ENCODE measurements at regions not wholly inside any gene's neighbourhood (a gene's known extent, or its start where the extent isn't known, plus 50 kb on each side); places are given as distances from the start of the nearest gene placed in this dataset.

DNA sequence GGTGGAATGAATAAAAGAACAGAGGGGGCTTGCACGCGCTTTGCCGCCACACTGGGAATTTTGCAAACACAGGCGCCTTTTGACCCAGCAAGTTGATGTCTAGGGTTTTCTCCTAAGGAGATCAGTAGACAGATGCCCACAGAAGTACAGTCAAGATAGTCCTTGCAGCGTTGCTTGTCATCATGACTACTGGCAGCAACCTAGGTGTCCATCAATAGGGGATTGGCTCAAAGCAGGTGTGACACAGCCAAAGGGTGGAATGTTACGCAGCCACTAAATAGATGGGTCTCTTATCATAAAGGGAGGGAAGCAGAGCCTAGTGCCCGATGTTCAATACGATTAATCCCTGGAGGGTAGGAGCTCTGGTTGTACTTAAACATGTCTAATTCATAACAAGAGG, 63.8 kb upstream of the GGTA1 start:
- Histone ChIP-seq H2BK12ac (ENCODE audit: low read depth, low read length) (no peak overlapping the region), H3K14ac (ENCODE audit: insufficient read length) (no peak overlapping the region), H4K8ac (ENCODE audit: extremely low read depth, insufficient read depth, low read length) (no peak overlapping the region), H2BK5ac (ENCODE audit: low read depth, low read length) (no peak overlapping the region), H3K18ac (ENCODE audit: extremely low read depth, low read length) (no peak overlapping the region), H3K27ac (ENCODE audit: low read depth, low read length) (no peak overlapping the region), H4K5ac (ENCODE audit: insufficient read length, low read depth, low read length) (no peak overlapping the region), H3K79me1 (ENCODE audit: low read depth, low read length) (no peaks in the 10 kb centered on the region), H3K4ac (replicated peaks; ENCODE audit: insufficient read length, low read depth, low read length) (no peak overlapping the region), H3K56ac (replicated peaks; ENCODE audit: insufficient read length, low read depth, low read length) (no peak overlapping the region), H4K20me1 (replicated peaks in 1 of 2; ENCODE audit: control insufficient read depth in 1 of 2, insufficient read depth in 2 of 2, low read length in 2 of 2) (no peaks in the 10 kb centered on the region), H3K23me2 (ENCODE audit: low read depth, low read length) (no peaks in the 10 kb centered on the region), H4K91ac (replicated peaks; ENCODE audit: insufficient read length, low read length) (no peak overlapping the region), H3K4me2 (ENCODE audit: insufficient read depth in 1 of 2, low read depth in 2 of 2, low read length in 2 of 2) (no peak overlapping the region), H3K9ac (replicated peaks in 1 of 4; ENCODE audit: extremely low read depth in 1 of 4, low read depth in 3 of 4, low read length in 3 of 4) (no peak overlapping the region), H3K9me3 (ENCODE audit: insufficient read depth in 2 of 2, low read depth in 1 of 2, low read length in 1 of 2) (no peaks in the 10 kb centered on the region), H3K27me3 (replicated peaks in 1 of 4; ENCODE audit: control insufficient read depth in 3 of 4, extremely low read depth in 1 of 4, insufficient read depth in 3 of 4, low read length in 3 of 4) (no peaks in the 10 kb centered on the region), H3K36me3 (ENCODE audit: control insufficient read depth in 2 of 4, insufficient read depth in 4 of 4, low read length in 3 of 4) (no peaks in the 10 kb centered on the region), H3K4me1 (replicated peaks in 1 of 4; ENCODE audit: control insufficient read depth in 3 of 4, insufficient read depth in 4 of 4, low read length in 3 of 4) (peaks cover 0 to 14% (median under 1%) of the 10 kb centered on the region in 4 experiments; a peak in 4 of 7 replicates), H2AK5ac (ENCODE audit: low read depth, low read length) (no peak overlapping the region), H2BK15ac (ENCODE audit: low read length) (no peak overlapping the region), H2BK120ac (replicated peaks; ENCODE audit: low read depth, low read length) (no peak overlapping the region), H2AFZ (ENCODE audit: low read length) (no peak overlapping the region), H3K4me3 (ENCODE audit: extremely low read depth in 1 of 4, insufficient read depth in 2 of 4, low read depth in 3 of 4, low read length in 4 of 4) (no peak overlapping the region), H3K23ac (ENCODE audit: insufficient read length) (no peak overlapping the region), H2BK20ac (ENCODE audit: low read length) (no peak overlapping the region), H3K79me2 (ENCODE audit: control insufficient read depth in 1 of 2, insufficient read depth in 2 of 2, low read length in 2 of 2) (no peaks in the 10 kb centered on the region)
- no peak for TF ChIP-seq TAF7 (optimal IDR thresholded peaks at IDR 0.05; ENCODE audit: borderline replicate concordance, low read depth, low read length)
- TF ChIP-seq CREB1 (IDR thresholded peaks at IDR 0.05): no peak
- no peak for TF ChIP-seq PHF8 (conservative IDR thresholded peaks at IDR 0.05; ENCODE audit: low read depth, low read length)
- no peak for TF ChIP-seq SIN3A (conservative IDR thresholded peaks at IDR 0.05 in 1 of 2, IDR thresholded peaks at IDR 0.05 in 1 of 2; ENCODE audit: low read depth in 1 of 2, low read length in 2 of 2)
- TF ChIP-seq SRF (IDR thresholded peaks at IDR 0.05; ENCODE audit: low read depth, low read length): no peak
- TF ChIP-seq SIX5 (IDR thresholded peaks at IDR 0.05; ENCODE audit: low read depth, low read length): no peak
- no peak for TF ChIP-seq CHD1 (IDR thresholded peaks at IDR 0.05; ENCODE audit: low read depth, low read length)
- no peak for TF ChIP-seq KDM1A (IDR thresholded peaks at IDR 0.05; ENCODE audit: borderline replicate concordance, low read length)
- DNase-seq (ENCODE audit: low read depth in 1 of 2, low spot score in 2 of 2) (no peak), FAIRE-seq (no peak)
- 89% methylated on average over 8 of the region's 8 CpGs; no CpG with 5 or more reads in 1 of the 2 experiments for WGBS, 2 experiments (ENCODE audit: extremely low coverage in 1 of 2, insufficient coverage in 1 of 2, insufficient read length in 1 of 2, insufficient replicate concordance in 2 of 2, low coverage in 1 of 2, low lambda C conversion rate in 2 of 2, missing lambda C conversion rate in 1 of 2)
- ChIA-PET CTCF (ENCODE audit: partially characterized antibody) (interaction anchor here (0.5 to 7.7 kb wide), 3 partner anchors 10 to 155 kb away, joined by 3 to 57 read pairs (median 3); no protein-coding TSS in a partner anchor), POLR2A (ENCODE audit: partially characterized antibody) (no interaction called here)
